ENCODE measurements at regions not wholly inside any gene's neighbourhood (a gene's known extent, or its start where the extent isn't known, plus 50 kb on each side); places are given as distances from the start of the nearest gene placed in this dataset.

- H3K9me2 ChIP-seq (replicated peaks; ENCODE audit: control insufficient read depth, low read length): no peaks in the 10 kb centered on the region
- H3K4me1 ChIP-seq (ENCODE audit: control insufficient read depth, low read length): no peaks in the 10 kb centered on the region
- H3K79me2 ChIP-seq (ENCODE audit: control insufficient read depth, low read length): no peaks in the 10 kb centered on the region
- H3K27me3 ChIP-seq (ENCODE audit: control insufficient read depth, low read length): peaks cover 47% of the 10 kb centered on the region
- TF ChIP-seq EZH2phosphoT487 (IDR thresholded peaks at IDR 0.05; ENCODE audit: borderline replicate concordance, low read length) (no peak), CTCF (IDR thresholded peaks at IDR 0.05; ENCODE audit: low read depth, low read length, poor library complexity, severe bottlenecking) (no peak)
- no peaks in the 10 kb centered on the region for H3K9me3 ChIP-seq (ENCODE audit: control insufficient read depth, insufficient read depth, low read length)
- no peak overlapping the region for H3K4me3 ChIP-seq (ENCODE audit: low read length)
- no peaks in the 10 kb centered on the region for H3F3A ChIP-seq (ENCODE audit: control insufficient read depth, insufficient read depth)
- H3K4me2 ChIP-seq (ENCODE audit: low read length): no peak overlapping the region
- H3K36me3 ChIP-seq (ENCODE audit: control insufficient read depth, low read length): no peaks in the 10 kb centered on the region
- no peak overlapping the region for H3K27ac ChIP-seq (ENCODE audit: low read depth, low read length)
- H4K20me1 ChIP-seq (ENCODE audit: control insufficient read depth, insufficient read depth, low read depth, low read length): no peaks in the 10 kb centered on the region
Observed at GRCh38 chr6:5850848-5851255, 155.9 kb downstream of the NRN1 start.

- no peaks in the 10 kb centered on the region for H3K79me2 ChIP-seq (ENCODE audit: control insufficient read depth, low read length)
Observed at GRCh38 chr6:5846889-5847288, 159.8 kb downstream of the NRN1 start.

GRCh38 chr6:5846335-5846734 is 160.4 kb downstream of the NRN1 start:
- Histone ChIP-seq H3K79me2 (ENCODE audit: control insufficient read depth, low read length) (no peaks in the 10 kb centered on the region), H3K9me2 (replicated peaks; ENCODE audit: control insufficient read depth, low read length) (no peaks in the 10 kb centered on the region), H3F3A (ENCODE audit: control insufficient read depth, insufficient read depth) (no peaks in the 10 kb centered on the region), H4K20me1 (ENCODE audit: control insufficient read depth, insufficient read depth, low read depth, low read length) (no peaks in the 10 kb centered on the region), H3K9me3 (ENCODE audit: control insufficient read depth, insufficient read depth, low read length) (no peaks in the 10 kb centered on the region), H3K4me3 (ENCODE audit: low read length) (no peak overlapping the region), H3K27ac (ENCODE audit: low read depth, low read length) (no peak overlapping the region), H3K36me3 (ENCODE audit: control insufficient read depth, low read length) (no peaks in the 10 kb centered on the region), H3K4me2 (ENCODE audit: low read length) (no peak overlapping the region), H3K27me3 (ENCODE audit: control insufficient read depth, low read length) (peaks cover 77% of the 10 kb centered on the region), H3K4me1 (ENCODE audit: control insufficient read depth, low read length) (no peaks in the 10 kb centered on the region)
- TF ChIP-seq CTCF (IDR thresholded peaks at IDR 0.05; ENCODE audit: low read depth, low read length, poor library complexity, severe bottlenecking) (no peak), EZH2phosphoT487 (IDR thresholded peaks at IDR 0.05; ENCODE audit: borderline replicate concordance, low read length) (no peak)

More at GRCh38 chr6:5846889-5847288, 159.8 kb downstream of the NRN1 start:
- Histone ChIP-seq H3K9me2 (replicated peaks; ENCODE audit: control insufficient read depth, low read length) (no peaks in the 10 kb centered on the region), H3K9me3 (ENCODE audit: control insufficient read depth, insufficient read depth, low read length) (no peaks in the 10 kb centered on the region), H3K4me3 (ENCODE audit: low read length) (no peak overlapping the region), H3K4me1 (ENCODE audit: control insufficient read depth, low read length) (no peaks in the 10 kb centered on the region), H3K27me3 (ENCODE audit: control insufficient read depth, low read length) (peaks cover 76% of the 10 kb centered on the region), H3F3A (ENCODE audit: control insufficient read depth, insufficient read depth) (no peaks in the 10 kb centered on the region), H3K27ac (ENCODE audit: low read depth, low read length) (no peak overlapping the region), H4K20me1 (ENCODE audit: control insufficient read depth, insufficient read depth, low read depth, low read length) (no peaks in the 10 kb centered on the region), H3K4me2 (ENCODE audit: low read length) (no peak overlapping the region), H3K36me3 (ENCODE audit: control insufficient read depth, low read length) (no peaks in the 10 kb centered on the region)
- TF ChIP-seq CTCF (IDR thresholded peaks at IDR 0.05; ENCODE audit: low read depth, low read length, poor library complexity, severe bottlenecking): no peak
- TF ChIP-seq EZH2phosphoT487 (IDR thresholded peaks at IDR 0.05; ENCODE audit: borderline replicate concordance, low read length): no peak

DNA sequence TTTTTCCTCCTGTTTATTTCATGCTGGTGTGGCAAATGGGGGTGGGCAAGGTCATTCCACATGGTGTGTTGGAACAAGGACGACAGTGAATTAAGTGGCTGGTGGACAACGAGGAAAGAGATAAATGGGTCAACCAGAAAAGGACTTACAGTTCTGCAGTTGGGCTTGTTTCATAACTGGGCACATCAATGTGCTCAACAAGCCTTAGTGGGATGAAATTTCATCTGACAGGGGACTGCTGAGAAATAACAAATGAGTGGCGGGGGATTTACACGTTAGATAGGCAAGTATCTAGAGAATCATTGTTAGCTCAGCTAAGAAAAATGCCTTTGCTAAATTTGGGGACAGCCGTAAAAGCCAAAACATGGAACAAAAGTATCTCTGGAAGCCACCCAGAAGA is 163.6 kb downstream of the NRN1 start:
- Histone ChIP-seq H3K4me3 (ENCODE audit: low read length) (no peak overlapping the region), H3K27ac (ENCODE audit: low read depth, low read length) (no peak overlapping the region), H3K4me2 (ENCODE audit: low read length) (no peak overlapping the region), H3F3A (ENCODE audit: control insufficient read depth, insufficient read depth) (no peaks in the 10 kb centered on the region), H4K20me1 (ENCODE audit: control insufficient read depth, insufficient read depth, low read depth, low read length) (no peaks in the 10 kb centered on the region), H3K36me3 (ENCODE audit: control insufficient read depth, low read length) (no peaks in the 10 kb centered on the region), H3K9me3 (ENCODE audit: control insufficient read depth, insufficient read depth, low read length) (no peaks in the 10 kb centered on the region), H3K9me2 (replicated peaks; ENCODE audit: control insufficient read depth, low read length) (no peaks in the 10 kb centered on the region), H3K79me2 (ENCODE audit: control insufficient read depth, low read length) (no peaks in the 10 kb centered on the region), H3K27me3 (ENCODE audit: control insufficient read depth, low read length) (peaks cover 66% of the 10 kb centered on the region), H3K4me1 (ENCODE audit: control insufficient read depth, low read length) (no peaks in the 10 kb centered on the region)
- TF ChIP-seq CTCF (IDR thresholded peaks at IDR 0.05; ENCODE audit: low read depth, low read length, poor library complexity, severe bottlenecking): no peak
- no peak for TF ChIP-seq EZH2phosphoT487 (IDR thresholded peaks at IDR 0.05; ENCODE audit: borderline replicate concordance, low read length)
